Endothelial cell of umbilical vein (primary cell): ENCODE measurements at regions not wholly inside any gene's neighbourhood (a gene's known extent, or its start where the extent isn't known, plus 50 kb on each side); places are given as distances from the start of the nearest gene placed in this dataset.

Source experiments
- BruUV-seq: library from RNA; stranded (reverse); fragments of 400-500 nt; replicated peaks from 2 replicates; lab custom pipeline; 2021; lab: Mats Ljungman, UMichigan
- CTCF ChIA-PET: fragments of 300-600, 350-600 bp; sonication (Branson Sonifier 250); formaldehyde crosslinking; loops from one replicate; lab custom pipeline; 2021; ENCODE audit warnings: antibody characterized with exemption, inconsistent platforms; lab: Charles Lee
- POLR2A ChIA-PET: fragments of 300-600, 350-600 bp; sonication (Branson Sonifier 250); formaldehyde crosslinking; loops from one replicate; lab custom pipeline; 2021; ENCODE audit warnings: antibody characterized with exemption, inconsistent platforms; lab: Charles Lee
- DNase-seq: peaks from one replicate; pipeline ENCODE4 v3.0.0-alpha.2; 2011; ENCODE audit warnings: low read depth, low spot score
- FAIRE-seq: peaks from 2 replicates; lab custom pipeline; 2011; peaks lifted over from hg19 to GRCh38; lab: Jason Lieb, UNC
- H2AFZ ChIP-seq: 2 replicates; pipeline ENCODE4 v1.6.0; 2012; ENCODE audit warnings: low read depth, low read length, control low read depth, inconsistent platforms
- H3K27ac ChIP-seq: 2 replicates; pipeline ENCODE4 v1.5.1; 2011; ENCODE audit warnings: low read depth, mild to moderate bottlenecking, control low read depth, low read length, moderate library complexity; ENCODE audit not compliant: insufficient read depth
- H3K27me3 ChIP-seq, 2 experiments: 2 replicates each; pipeline versions ENCODE4 v1.6.0 to v1.6.1; 2011; ENCODE audit warnings: low read length in 2 of 2, mixed read lengths in 1 of 2; ENCODE audit not compliant: control insufficient read depth in 2 of 2, insufficient read depth in 2 of 2
- H3K36me3 ChIP-seq, 2 experiments: 2 replicates in 1 of 2; 3 replicates in 1 of 2; pipeline ENCODE4 v1.5.1; 2011; ENCODE audit warnings: low read length in 2 of 2, mild to moderate bottlenecking in 1 of 2, moderate library complexity in 1 of 2; ENCODE audit not compliant: control insufficient read depth in 2 of 2, insufficient read depth in 2 of 2; ENCODE audit errors: extremely low read depth in 1 of 2
- H3K4me1 ChIP-seq: 3 replicates; pipeline ENCODE4 v1.5.1; 2011; ENCODE audit warnings: mild to moderate bottlenecking, low read length; ENCODE audit not compliant: control insufficient read depth, insufficient read depth; ENCODE audit errors: extremely low read depth
- H3K4me2 ChIP-seq: 2 replicates; pipeline ENCODE4 v1.6.1; 2011; ENCODE audit warnings: low read length, control low read depth, mixed read lengths; ENCODE audit not compliant: insufficient read depth
- H3K4me3 ChIP-seq, 3 experiments: fragments of 200-600 bp in 1 of 3; sonication (generic), shearing (Covaris generic) in 1 of 3; replicated peaks in 1 of 3; 2 replicates each; pipeline ENCODE4 v1.5.1; 2011 to 2016; ENCODE audit warnings: control low read depth in 3 of 3, low read length in 3 of 3, mild to moderate bottlenecking in 2 of 3, inconsistent platforms in 1 of 3, low read depth in 1 of 3, moderate library complexity in 1 of 3; ENCODE audit not compliant: insufficient read depth in 1 of 3
- H3K79me2 ChIP-seq: 2 replicates; pipeline ENCODE4 v1.6.0; 2012; ENCODE audit warnings: low read length, inconsistent platforms; ENCODE audit not compliant: control insufficient read depth, insufficient read depth
- H3K9ac ChIP-seq: replicated peaks from 2 replicates; pipeline ENCODE3; 2011; ENCODE audit warnings: low read length, control low read depth; ENCODE audit not compliant: insufficient read depth; ENCODE audit errors: extremely low read depth
- H3K9me1 ChIP-seq: replicated peaks from 3 replicates; pipeline ENCODE4 v1.6.0; 2011; ENCODE audit warnings: mild to moderate bottlenecking, low read length; ENCODE audit not compliant: control insufficient read depth, insufficient read depth; ENCODE audit errors: extremely low read depth
- H3K9me3 ChIP-seq: replicated peaks from 2 replicates; pipeline ENCODE4 v1.5.1; 2012; ENCODE audit warnings: low read length, inconsistent platforms; ENCODE audit not compliant: control insufficient read depth, insufficient read depth
- H4K20me1 ChIP-seq: replicated peaks from 2 replicates; pipeline ENCODE3; 2011; ENCODE audit warnings: mild to moderate bottlenecking, low read length; ENCODE audit not compliant: control insufficient read depth, insufficient read depth; ENCODE audit errors: extremely low read depth
- EZH2 ChIP-seq: IDR thresholded peaks from 2 replicates; pipeline ENCODE4 v1.6.1; 2012; ENCODE audit warnings: borderline replicate concordance, low read depth, mild to moderate bottlenecking, moderate library complexity, low read length, inconsistent platforms; ENCODE audit not compliant: severe bottlenecking
- FOS ChIP-seq: IDR thresholded peaks from 2 replicates; pipeline ENCODE4 v1.6.1; 2011; ENCODE audit warnings: mild to moderate bottlenecking, low read length, moderate library complexity, borderline replicate concordance; ENCODE audit not compliant: insufficient read depth
- GATA2 ChIP-seq: IDR thresholded peaks from 2 replicates; pipeline ENCODE4 v1.7.0; 2011; ENCODE audit warnings: low read depth, mild to moderate bottlenecking, moderate library complexity, mixed read lengths, low read length; ENCODE audit not compliant: insufficient read length, insufficient read depth
- JUN ChIP-seq: IDR thresholded peaks from 2 replicates; pipeline ENCODE4 v1.6.1; 2011; ENCODE audit warnings: borderline replicate concordance, low read depth; ENCODE audit not compliant: insufficient read length, insufficient read depth
- MAX ChIP-seq: IDR thresholded peaks from 2 replicates; pipeline ENCODE4 v1.6.1; 2011; ENCODE audit not compliant: insufficient read depth, insufficient read length
- MYC ChIP-seq: IDR thresholded peaks from one replicate; pipeline ENCODE4 v1.6.1; 2011; ENCODE audit warnings: mild to moderate bottlenecking, low read depth, low read length
- POLR2A ChIP-seq: IDR thresholded peaks from 2 replicates; pipeline ENCODE4 v1.6.1; 2012; ENCODE audit warnings: low read depth, mild to moderate bottlenecking, control low read depth, low read length
- POLR2AphosphoS5 ChIP-seq: IDR thresholded peaks from 2 replicates; pipeline ENCODE4 v1.6.1; 2012; ENCODE audit warnings: low read depth, mild to moderate bottlenecking, control low read depth, low read length, moderate library complexity; ENCODE audit not compliant: insufficient read depth
- dilution Hi-C: fragments of 300-500 bp; cut with MboI; formaldehyde crosslinking; loops from one replicate; pipeline ENCODE4 v1.15.0; 2019; ENCODE audit warnings: low sequenced_read_pairs; ENCODE audit not compliant: extremely low pct_ligation_motif_present
- intact Hi-C: fragments of 100-400 bp; cut with micrococcal nuclease; formaldehyde crosslinking; loops from one replicate; pipeline ENCODE4 v1.10.0; 2022
- TF ChIP-seq, protein P1 (sequence below), 2 donors: IDR thresholded peaks; 1 replicate in 1 of 2; 2 replicates in 1 of 2; pipeline ENCODE4 v1.5.1; 2011; ENCODE audit warnings: low read length in 2 of 2, mild to moderate bottlenecking in 2 of 2, moderate library complexity in 2 of 2, control low read depth in 1 of 2, inconsistent platforms in 1 of 2, low read depth in 1 of 2; ENCODE audit not compliant: insufficient read depth in 1 of 2; ENCODE audit errors: extremely low read depth in 1 of 2

DNA sequence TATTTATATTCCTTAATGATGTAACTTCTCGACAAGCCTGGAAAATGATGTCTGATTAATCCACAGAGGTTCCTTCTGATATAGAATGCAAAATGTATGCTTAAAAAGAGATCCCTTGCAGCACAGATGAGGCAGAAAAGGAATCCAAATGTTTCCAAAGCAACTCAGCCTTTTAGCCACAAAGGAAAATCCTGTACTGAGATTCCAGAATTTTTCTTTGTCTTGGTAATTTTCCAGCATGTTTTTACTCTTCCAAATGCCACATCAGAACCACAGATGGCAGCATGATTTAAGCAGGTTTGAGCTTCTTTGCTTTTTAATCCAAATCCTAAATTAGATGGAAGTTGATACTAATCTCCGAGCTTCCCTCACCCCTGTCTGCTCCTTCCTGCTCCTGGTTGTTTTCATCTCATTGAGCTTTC is 176.4 kb upstream of the PALMD start:
- FAIRE-seq, result no peak
- TF ChIP-seq POLR2A (no peak), FOS (no peak), MAX (no peak), POLR2AphosphoS5 (no peak), GATA2 (no peak)
- TF ChIP-seq, protein P1, sequence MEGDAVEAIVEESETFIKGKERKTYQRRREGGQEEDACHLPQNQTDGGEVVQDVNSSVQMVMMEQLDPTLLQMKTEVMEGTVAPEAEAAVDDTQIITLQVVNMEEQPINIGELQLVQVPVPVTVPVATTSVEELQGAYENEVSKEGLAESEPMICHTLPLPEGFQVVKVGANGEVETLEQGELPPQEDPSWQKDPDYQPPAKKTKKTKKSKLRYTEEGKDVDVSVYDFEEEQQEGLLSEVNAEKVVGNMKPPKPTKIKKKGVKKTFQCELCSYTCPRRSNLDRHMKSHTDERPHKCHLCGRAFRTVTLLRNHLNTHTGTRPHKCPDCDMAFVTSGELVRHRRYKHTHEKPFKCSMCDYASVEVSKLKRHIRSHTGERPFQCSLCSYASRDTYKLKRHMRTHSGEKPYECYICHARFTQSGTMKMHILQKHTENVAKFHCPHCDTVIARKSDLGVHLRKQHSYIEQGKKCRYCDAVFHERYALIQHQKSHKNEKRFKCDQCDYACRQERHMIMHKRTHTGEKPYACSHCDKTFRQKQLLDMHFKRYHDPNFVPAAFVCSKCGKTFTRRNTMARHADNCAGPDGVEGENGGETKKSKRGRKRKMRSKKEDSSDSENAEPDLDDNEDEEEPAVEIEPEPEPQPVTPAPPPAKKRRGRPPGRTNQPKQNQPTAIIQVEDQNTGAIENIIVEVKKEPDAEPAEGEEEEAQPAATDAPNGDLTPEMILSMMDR (IDR thresholded peaks at IDR 0.05; ENCODE audit: extremely low read depth in 1 of 2, insufficient read depth in 1 of 2, low read depth in 1 of 2, low read length in 2 of 2), result no peak
- no peaks in the 10 kb centered on the region for H3K79me2 ChIP-seq
- no peaks in the 10 kb centered on the region for H4K20me1 ChIP-seq
- H3K9me3 ChIP-seq, result no peaks in the 10 kb centered on the region
- H3K4me3 ChIP-seq, result no peak overlapping the region
- H3K9me1 ChIP-seq, result no peaks in the 10 kb centered on the region
- no peak for DNase-seq
- H3K36me3 ChIP-seq, result no peaks in the 10 kb centered on the region
- H3K4me1 ChIP-seq, result no peaks in the 10 kb centered on the region
- no peak overlapping the region for H3K4me2 ChIP-seq
- H3K9ac ChIP-seq, result no peak overlapping the region
- no peaks in the 10 kb centered on the region for H3K27me3 ChIP-seq
- intact Hi-C loops, result no loop called here
- ChIA-PET POLR2A (no interaction called here), CTCF (interaction anchor here (1.4 kb wide), 1 partner anchor 11 kb away, joined by 5 read pairs; no protein-coding TSS in a partner anchor)
- H2AFZ ChIP-seq, result no peak overlapping the region
- BruUV-seq, result no TSS peak
- H3K27ac ChIP-seq, result no peak overlapping the region
- dilution Hi-C loops, result no loop called here

DNA sequence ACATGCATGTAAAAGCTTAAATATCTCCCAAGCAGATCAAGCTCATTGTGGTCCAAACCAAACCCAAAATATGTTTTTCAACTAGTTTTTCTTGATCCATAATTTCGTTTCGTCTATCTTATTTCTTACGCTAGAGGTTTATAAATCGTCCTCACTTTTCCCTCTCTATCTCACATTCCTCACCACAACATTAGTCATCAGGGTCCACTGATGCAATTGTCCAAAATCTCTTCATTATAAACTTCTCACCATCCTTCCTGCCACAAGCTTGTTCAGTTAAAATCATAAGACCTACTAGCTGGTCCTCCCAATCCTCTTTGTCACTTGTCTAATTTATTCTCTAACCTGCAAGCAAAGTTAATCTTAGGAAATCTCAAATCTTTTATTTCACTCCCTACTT is 173.0 kb upstream of the PALMD start:
- TF ChIP-seq MYC (no peak), POLR2AphosphoS5 (no peak), JUN (no peak), POLR2A (no peak), FOS (no peak), GATA2 (no peak), MAX (no peak), EZH2 (no peak)
- TF ChIP-seq, protein P1 (IDR thresholded peaks at IDR 0.05; ENCODE audit: extremely low read depth in 1 of 2, insufficient read depth in 1 of 2, low read depth in 1 of 2, low read length in 2 of 2), result no peak
- Histone ChIP-seq H3K36me3 (no peaks in the 10 kb centered on the region), H3K4me3 (no peak overlapping the region), H3K4me1 (no peaks in the 10 kb centered on the region), H3K79me2 (no peaks in the 10 kb centered on the region), H4K20me1 (no peaks in the 10 kb centered on the region), H3K9me1 (no peaks in the 10 kb centered on the region), H3K27ac (no peak overlapping the region), H3K9me3 (no peaks in the 10 kb centered on the region), H3K9ac (no peak overlapping the region), H2AFZ (no peak overlapping the region), H3K4me2 (no peak overlapping the region), H3K27me3 (no peaks in the 10 kb centered on the region)
- dilution Hi-C loops, result no loop called here
- BruUV-seq, result no TSS peak
- DNase-seq (no peak), FAIRE-seq (no peak)
- intact Hi-C loops, result no loop called here
- ChIA-PET POLR2A (no interaction called here), CTCF (interaction anchor here (1.0 to 2.4 kb wide), 4 partner anchors 9 to 288 kb away, joined by 3 to 10 read pairs (median 6); no protein-coding TSS in a partner anchor)
